ENCODE measurements at regions not wholly inside any gene's neighbourhood (a gene's known extent, or its start where the extent isn't known, plus 50 kb on each side); places are given as distances from the start of the nearest gene placed in this dataset.

DNA sequence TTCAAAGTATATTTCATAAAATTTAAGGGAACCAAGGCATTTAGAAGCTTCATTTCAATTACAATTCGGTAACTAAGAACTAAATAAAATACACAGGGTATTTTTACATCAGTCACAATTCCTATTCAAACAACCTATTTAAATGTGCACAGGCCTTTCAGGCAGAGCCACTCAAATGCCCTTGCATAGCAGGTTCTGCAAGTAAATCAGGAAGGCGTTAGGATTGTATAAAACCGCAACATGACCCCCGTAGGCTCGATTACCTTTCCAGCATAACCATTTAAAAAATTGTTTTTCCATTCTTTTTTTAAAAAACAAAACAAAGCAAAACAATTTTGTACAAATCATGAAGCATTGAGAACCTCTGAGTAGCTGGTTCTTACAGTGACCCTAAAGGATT is 289.9 kb upstream of the SP8 start:
- H3K27ac Mint-ChIP-seq, result no peak overlapping the region
- H3K36me3 Mint-ChIP-seq, result no peaks in the 10 kb centered on the region
- H3K4me1 Mint-ChIP-seq, result no peaks in the 10 kb centered on the region
- no peaks in the 10 kb centered on the region for H3K9me3 ChIP-seq (ENCODE audit: control insufficient read depth, insufficient read depth, low read length)
- 70% methylated on average over 5 of the region's 5 CpGs for WGBS (ENCODE audit: insufficient coverage)
- no peak overlapping the region for H3K4me3 ChIP-seq (ENCODE audit: low read length)
- H3K4me1 ChIP-seq (ENCODE audit: control insufficient read depth, insufficient read depth, low read length), result no peaks in the 10 kb centered on the region
- H3K27me3 ChIP-seq (ENCODE audit: control insufficient read depth, insufficient read depth, low read length), result no peaks in the 10 kb centered on the region
- intact Hi-C loops (cut with micrococcal nuclease), result no loop called here
- no peak for DNase-seq
- H3K9me3 Mint-ChIP-seq, result no peaks in the 10 kb centered on the region
- H3K36me3 ChIP-seq (ENCODE audit: control insufficient read depth, insufficient read depth, low read length), result no peaks in the 10 kb centered on the region
- H3K27me3 Mint-ChIP-seq (ENCODE audit: low read depth in 2 of 2), result peaks cover 2 to 7% of the 10 kb centered on the region in 2 donors
- H3K27ac ChIP-seq (ENCODE audit: low read length), result no peak overlapping the region
- TF ChIP-seq, protein P1, sequence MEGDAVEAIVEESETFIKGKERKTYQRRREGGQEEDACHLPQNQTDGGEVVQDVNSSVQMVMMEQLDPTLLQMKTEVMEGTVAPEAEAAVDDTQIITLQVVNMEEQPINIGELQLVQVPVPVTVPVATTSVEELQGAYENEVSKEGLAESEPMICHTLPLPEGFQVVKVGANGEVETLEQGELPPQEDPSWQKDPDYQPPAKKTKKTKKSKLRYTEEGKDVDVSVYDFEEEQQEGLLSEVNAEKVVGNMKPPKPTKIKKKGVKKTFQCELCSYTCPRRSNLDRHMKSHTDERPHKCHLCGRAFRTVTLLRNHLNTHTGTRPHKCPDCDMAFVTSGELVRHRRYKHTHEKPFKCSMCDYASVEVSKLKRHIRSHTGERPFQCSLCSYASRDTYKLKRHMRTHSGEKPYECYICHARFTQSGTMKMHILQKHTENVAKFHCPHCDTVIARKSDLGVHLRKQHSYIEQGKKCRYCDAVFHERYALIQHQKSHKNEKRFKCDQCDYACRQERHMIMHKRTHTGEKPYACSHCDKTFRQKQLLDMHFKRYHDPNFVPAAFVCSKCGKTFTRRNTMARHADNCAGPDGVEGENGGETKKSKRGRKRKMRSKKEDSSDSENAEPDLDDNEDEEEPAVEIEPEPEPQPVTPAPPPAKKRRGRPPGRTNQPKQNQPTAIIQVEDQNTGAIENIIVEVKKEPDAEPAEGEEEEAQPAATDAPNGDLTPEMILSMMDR (IDR thresholded peaks at IDR 0.05), result no peak
- H3K4me3 Mint-ChIP-seq, result no peak overlapping the region
- no peak for ATAC-seq

DNA sequence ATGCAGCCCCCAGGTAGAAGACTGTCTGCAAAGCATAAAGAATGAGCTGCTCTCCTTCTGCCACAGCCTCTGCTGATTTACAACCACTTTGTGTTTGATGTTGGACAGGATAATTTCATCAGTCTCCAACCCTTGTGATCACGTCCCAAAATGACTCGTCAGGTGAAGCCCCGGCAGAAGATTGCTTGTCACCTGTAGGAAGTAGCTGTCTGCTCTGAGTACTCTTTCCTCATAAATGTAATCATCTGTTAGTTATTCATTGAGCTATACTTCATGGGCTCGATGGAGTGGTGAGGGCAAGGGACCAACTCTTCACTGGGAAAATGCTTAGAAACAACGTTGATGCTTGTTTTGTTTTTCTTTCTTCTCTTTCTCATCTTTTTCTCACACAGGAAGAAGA is 290.9 kb upstream of the SP8 start:
- ATAC-seq (no peak), DNase-seq (no peak)
- H3K9me3 ChIP-seq (ENCODE audit: control insufficient read depth, insufficient read depth, low read length), result no peaks in the 10 kb centered on the region
- no peak overlapping the region for H3K27ac ChIP-seq (ENCODE audit: low read length)
- Mint-ChIP-seq H3K36me3 (no peaks in the 10 kb centered on the region), H3K27ac (no peak overlapping the region), H3K4me3 (no peak overlapping the region), H3K27me3 (ENCODE audit: low read depth in 2 of 2) (peaks cover 2 to 7% of the 10 kb centered on the region in 2 donors), H3K9me3 (no peaks in the 10 kb centered on the region), H3K4me1 (no peaks in the 10 kb centered on the region)
- intact Hi-C loops (cut with micrococcal nuclease), result no loop called here
- no peaks in the 10 kb centered on the region for H3K36me3 ChIP-seq (ENCODE audit: control insufficient read depth, insufficient read depth, low read length)
- no peaks in the 10 kb centered on the region for H3K27me3 ChIP-seq (ENCODE audit: control insufficient read depth, insufficient read depth, low read length)
- TF ChIP-seq, protein P1 (IDR thresholded peaks at IDR 0.05), result no peak
- no peaks in the 10 kb centered on the region for H3K4me1 ChIP-seq (ENCODE audit: control insufficient read depth, insufficient read depth, low read length)
- H3K4me3 ChIP-seq (ENCODE audit: low read length), result no peak overlapping the region
- 97% methylated on average over 3 of the region's 5 CpGs for WGBS (ENCODE audit: insufficient coverage)

DNA sequence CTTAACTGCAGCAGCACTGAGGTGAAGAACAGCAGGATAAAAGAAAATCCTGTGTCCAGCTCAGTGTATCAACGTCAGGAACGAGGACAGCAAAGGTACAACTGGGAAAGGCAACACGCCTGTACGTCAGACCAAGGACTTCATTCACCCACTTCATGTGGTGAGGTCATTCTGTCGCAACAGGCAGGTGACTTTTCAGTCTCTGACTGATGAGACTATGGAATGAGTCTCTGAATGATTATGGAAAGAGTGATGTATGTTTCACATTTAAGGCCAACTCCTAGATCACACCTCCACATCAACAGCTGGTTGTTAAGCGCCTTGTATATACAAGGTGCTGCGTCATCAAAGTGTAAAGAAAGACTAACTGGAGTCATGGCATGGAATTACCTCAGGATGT is 297.6 kb upstream of the SP8 start:
- intact Hi-C loops (cut with micrococcal nuclease), result no loop called here
- H3K36me3 Mint-ChIP-seq, result no peaks in the 10 kb centered on the region
- peaks cover 2 to 8% of the 10 kb centered on the region in 2 donors for H3K9me3 Mint-ChIP-seq
- H3K36me3 ChIP-seq (ENCODE audit: control insufficient read depth, insufficient read depth, low read length), result no peaks in the 10 kb centered on the region
- H3K27me3 ChIP-seq (ENCODE audit: control insufficient read depth, insufficient read depth, low read length), result no peaks in the 10 kb centered on the region
- H3K4me1 ChIP-seq (ENCODE audit: control insufficient read depth, insufficient read depth, low read length), result no peaks in the 10 kb centered on the region
- peaks cover 5 to 7% of the 10 kb centered on the region in 2 donors for H3K27me3 Mint-ChIP-seq (ENCODE audit: low read depth in 2 of 2)
- DNase-seq, result no peak
- no peaks in the 10 kb centered on the region for H3K4me1 Mint-ChIP-seq
- H3K4me3 Mint-ChIP-seq, result no peak overlapping the region
- no peak overlapping the region for H3K4me3 ChIP-seq (ENCODE audit: low read length)
- ATAC-seq, result no peak
- TF ChIP-seq, protein P1 (IDR thresholded peaks at IDR 0.05), result no peak
- 94% methylated on average over 6 of the region's 7 CpGs for WGBS (ENCODE audit: insufficient coverage)
- no peak overlapping the region for H3K27ac ChIP-seq (ENCODE audit: low read length)
- H3K27ac Mint-ChIP-seq, result no peak overlapping the region
- H3K9me3 ChIP-seq (ENCODE audit: control insufficient read depth, insufficient read depth, low read length), result no peaks in the 10 kb centered on the region

DNA sequence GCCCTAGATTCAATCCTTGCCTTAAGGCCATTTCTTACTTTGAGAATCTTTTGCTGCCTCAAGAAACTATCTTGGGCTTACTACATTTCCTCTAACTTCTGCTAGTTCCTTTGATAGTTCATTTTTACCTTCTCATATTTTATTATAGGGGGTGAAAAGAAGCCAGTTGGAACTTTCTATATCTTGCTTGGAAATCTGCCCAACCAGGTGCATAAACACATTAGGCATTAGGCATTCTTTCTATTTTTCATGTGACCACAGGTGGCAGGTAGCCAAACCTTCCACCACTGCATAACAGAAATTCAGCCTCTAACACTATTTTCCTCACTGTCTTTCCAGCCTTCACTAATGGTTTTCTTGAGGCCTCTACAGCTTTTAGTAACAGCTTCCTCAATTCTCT is 300.0 kb upstream of the SP8 start:
- no peaks in the 10 kb centered on the region for H3K4me1 ChIP-seq (ENCODE audit: control insufficient read depth, insufficient read depth, low read length)
- no peaks in the 10 kb centered on the region for H3K36me3 Mint-ChIP-seq
- peaks cover 2 to 8% of the 10 kb centered on the region in 2 donors for H3K9me3 Mint-ChIP-seq
- no peak overlapping the region for H3K27ac ChIP-seq (ENCODE audit: low read length)
- H3K36me3 ChIP-seq (ENCODE audit: control insufficient read depth, insufficient read depth, low read length), result no peaks in the 10 kb centered on the region
- no peaks in the 10 kb centered on the region for H3K9me3 ChIP-seq (ENCODE audit: control insufficient read depth, insufficient read depth, low read length)
- DNase-seq (no peak), ATAC-seq (no peak)
- H3K27ac Mint-ChIP-seq, result no peak overlapping the region
- H3K4me3 Mint-ChIP-seq, result no peak overlapping the region
- H3K27me3 ChIP-seq (ENCODE audit: control insufficient read depth, insufficient read depth, low read length), result no peaks in the 10 kb centered on the region
- TF ChIP-seq, protein P1 (IDR thresholded peaks at IDR 0.05), result no peak
- intact Hi-C loops (cut with micrococcal nuclease), result no loop called here
- H3K4me3 ChIP-seq (ENCODE audit: low read length), result no peak overlapping the region
- peaks cover 0 to 3% of the 10 kb centered on the region in 2 donors for H3K27me3 Mint-ChIP-seq (ENCODE audit: low read depth in 2 of 2)
- H3K4me1 Mint-ChIP-seq, result no peaks in the 10 kb centered on the region
